Endodermal cell (in vitro differentiated cells): ENCODE measurements at regions not wholly inside any gene's neighbourhood (a gene's known extent, or its start where the extent isn't known, plus 50 kb on each side); places are given as distances from the start of the nearest gene placed in this dataset.

ENCODE experiments used
- DNase-seq: peaks from one replicate; pipeline ENCODE4 v3.0.0-alpha.2; 2017
- H3K27ac ChIP-seq: 2 replicates; pipeline ENCODE4 v1.5.1; 2013; ENCODE audit warnings: mild to moderate bottlenecking, low read depth, low read length, moderate library complexity
- H3K27me3 ChIP-seq: 2 replicates; pipeline ENCODE4 v1.6.1; 2013; ENCODE audit warnings: mild to moderate bottlenecking, low read length, moderate library complexity; ENCODE audit not compliant: insufficient read depth, control insufficient read depth, poor library complexity, severe bottlenecking
- H3K36me3 ChIP-seq: 2 replicates; pipeline ENCODE4 v1.7.0; 2013; ENCODE audit warnings: mild to moderate bottlenecking, low read length, moderate library complexity; ENCODE audit not compliant: control insufficient read depth, insufficient read depth
- H3K4me1 ChIP-seq: one replicate; pipeline ENCODE4 v1.7.0; 2013; ENCODE audit warnings: low read length; ENCODE audit not compliant: control insufficient read depth, insufficient read depth
- H3K4me3 ChIP-seq: 2 replicates; pipeline ENCODE4 v1.5.1; 2013; ENCODE audit warnings: mild to moderate bottlenecking, low read length, moderate library complexity
- H3K9ac ChIP-seq: 2 replicates; pipeline ENCODE4 v1.6.1; 2013; ENCODE audit warnings: mild to moderate bottlenecking, low read length, moderate library complexity; ENCODE audit not compliant: poor library complexity, severe bottlenecking; ENCODE audit errors: extremely low read depth
- H3K9me3 ChIP-seq: 2 replicates; pipeline ENCODE4 v1.6.1; 2013; ENCODE audit warnings: mild to moderate bottlenecking, low read length, moderate library complexity; ENCODE audit not compliant: control insufficient read depth
- H3K27ac Mint-ChIP-seq: 2 replicates; pipeline ENCODE4 v1.8.0; 2020; ENCODE audit warnings: mixed read lengths
- H3K27me3 Mint-ChIP-seq: 2 replicates; pipeline ENCODE4 v1.8.0; 2021; ENCODE audit warnings: mild to moderate bottlenecking, mixed read lengths; ENCODE audit not compliant: insufficient read depth
- H3K36me3 Mint-ChIP-seq: 2 replicates; pipeline ENCODE4 v1.8.0; 2020; ENCODE audit warnings: low read depth, mixed read lengths
- H3K4me1 Mint-ChIP-seq: 2 replicates; pipeline ENCODE4 v1.8.0; 2020; ENCODE audit warnings: mixed read lengths
- H3K4me3 Mint-ChIP-seq: 2 replicates; pipeline ENCODE4 v1.8.0; 2020; ENCODE audit warnings: mild to moderate bottlenecking, moderate library complexity, mixed read lengths
- H3K9me3 Mint-ChIP-seq: 2 replicates; pipeline ENCODE4 v1.8.0; 2020; ENCODE audit warnings: mild to moderate bottlenecking, mixed read lengths
- CTCF ChIP-seq: fragments of 200-600 bp; sonication (generic); conservative IDR thresholded peaks from 2 replicates; pipeline ENCODE4 v1.5.0; 2021; ENCODE audit warnings: antibody characterized with exemption, mild to moderate bottlenecking
- WGBS, 2 experiments: methylation state at CpG; one replicate each; pipeline versions ENCODE4 v1.1.5 to v1.1.7; 2013; ENCODE audit warnings: missing lambda C conversion rate in 2 of 2, mixed read lengths in 1 of 2; ENCODE audit not compliant: insufficient coverage in 1 of 2, insufficient read length in 1 of 2; 5-methylcytosine and 5-hydroxymethylcytosine counted together

DNA sequence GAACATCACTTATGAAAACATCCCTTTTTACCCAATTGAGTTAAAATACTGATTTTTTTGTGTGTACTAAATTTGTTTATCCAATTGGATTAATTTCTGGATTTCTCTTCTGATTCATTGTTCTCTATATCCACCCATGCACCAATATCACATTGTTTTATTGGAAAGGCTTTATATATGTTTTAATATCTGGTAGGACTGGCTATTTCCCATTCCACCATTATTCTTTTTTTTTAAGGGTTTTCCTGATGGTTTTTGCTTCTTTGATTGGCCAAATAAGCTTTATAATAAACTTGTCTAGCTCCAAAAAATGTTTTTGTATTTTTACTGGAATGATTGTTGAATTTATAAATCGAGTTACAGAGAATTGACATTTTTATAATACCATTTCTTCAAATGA, 59.4 kb upstream of the DOK5 start:
- Histone ChIP-seq H3K4me1 (no peaks in the 10 kb centered on the region), H3K36me3 (no peaks in the 10 kb centered on the region), H3K9ac (no peak overlapping the region), H3K4me3 (no peak overlapping the region), H3K9me3 (no peaks in the 10 kb centered on the region), H3K27me3 (no peaks in the 10 kb centered on the region), H3K27ac (no peak overlapping the region)
- Mint-ChIP-seq H3K27me3 (no peaks in the 10 kb centered on the region), H3K9me3 (no peaks in the 10 kb centered on the region), H3K36me3 (no peaks in the 10 kb centered on the region), H3K4me3 (no peak overlapping the region), H3K4me1 (no peaks in the 10 kb centered on the region), H3K27ac (no peak overlapping the region)
- DNase-seq = no peak
- no CpG with 5 or more reads among the region's 1 CpG for WGBS, 2 experiments
- TF ChIP-seq CTCF = no peak

DNA sequence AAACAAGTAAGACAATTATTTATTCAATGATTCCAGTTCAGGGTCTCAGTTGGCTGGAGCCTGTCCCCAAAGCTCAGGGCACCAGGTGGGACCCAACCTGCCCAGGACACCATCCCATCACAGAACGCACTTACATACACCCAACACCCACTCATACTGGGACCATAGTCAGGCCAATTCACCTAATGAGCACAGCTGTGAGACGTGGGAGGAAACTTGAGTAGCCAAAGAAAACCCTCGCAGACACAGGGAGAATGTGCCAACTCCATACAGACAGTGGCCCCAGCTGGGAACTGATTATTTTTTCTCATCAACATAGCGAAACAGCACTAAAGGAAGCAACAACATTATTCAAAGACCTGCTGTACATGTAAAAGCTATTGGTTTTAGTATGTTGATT, 58.6 kb upstream of the DOK5 start:
- no peaks in the 10 kb centered on the region for H3K36me3 ChIP-seq
- no peaks in the 10 kb centered on the region for H3K9me3 ChIP-seq
- 71 to 77% methylated on average over 2 to 3 of the region's 4 CpGs for WGBS, 2 experiments
- no peak for TF ChIP-seq CTCF
- no peak overlapping the region for H3K4me3 ChIP-seq
- H3K4me1 ChIP-seq = no peaks in the 10 kb centered on the region
- Mint-ChIP-seq H3K36me3 (no peaks in the 10 kb centered on the region), H3K27ac (no peak overlapping the region), H3K27me3 (no peaks in the 10 kb centered on the region), H3K4me1 (no peaks in the 10 kb centered on the region), H3K4me3 (no peak overlapping the region), H3K9me3 (no peaks in the 10 kb centered on the region)
- DNase-seq = no peak
- no peaks in the 10 kb centered on the region for H3K27me3 ChIP-seq
- no peak overlapping the region for H3K27ac ChIP-seq
- H3K9ac ChIP-seq = no peak overlapping the region

DNA sequence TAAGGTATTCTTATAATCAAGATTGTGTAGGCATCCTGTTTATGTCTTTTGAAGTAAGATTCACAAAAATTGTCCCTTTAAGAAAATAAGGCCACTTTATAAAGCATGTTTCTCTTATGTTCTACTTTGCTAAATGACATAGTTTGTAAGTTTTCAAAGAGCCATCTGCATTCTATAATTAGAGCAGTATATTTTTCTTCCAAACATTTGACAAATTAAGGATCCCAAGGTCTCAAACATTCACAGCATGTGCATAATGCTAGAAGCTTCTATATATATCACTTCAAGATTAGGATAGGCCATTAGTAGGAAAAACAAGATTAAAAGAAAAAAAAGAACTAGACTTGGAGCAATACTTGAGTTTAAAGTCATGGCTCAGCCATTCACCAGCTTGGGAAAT, 55.9 kb upstream of the DOK5 start:
- Mint-ChIP-seq H3K27ac (no peak overlapping the region), H3K27me3 (no peaks in the 10 kb centered on the region), H3K4me1 (no peaks in the 10 kb centered on the region), H3K4me3 (no peak overlapping the region), H3K9me3 (peaks cover 10% of the 10 kb centered on the region), H3K36me3 (no peaks in the 10 kb centered on the region)
- Histone ChIP-seq H3K9ac (no peak overlapping the region), H3K4me1 (no peaks in the 10 kb centered on the region), H3K27me3 (no peaks in the 10 kb centered on the region), H3K9me3 (peaks cover 2% of the 10 kb centered on the region), H3K36me3 (no peaks in the 10 kb centered on the region), H3K27ac (no peak overlapping the region), H3K4me3 (no peak overlapping the region)
- no peak for TF ChIP-seq CTCF
- no peak for DNase-seq
